ENCODE measurements at regions not wholly inside any gene's neighbourhood (a gene's known extent, or its start where the extent isn't known, plus 50 kb on each side); places are given as distances from the start of the nearest gene placed in this dataset.

DNA sequence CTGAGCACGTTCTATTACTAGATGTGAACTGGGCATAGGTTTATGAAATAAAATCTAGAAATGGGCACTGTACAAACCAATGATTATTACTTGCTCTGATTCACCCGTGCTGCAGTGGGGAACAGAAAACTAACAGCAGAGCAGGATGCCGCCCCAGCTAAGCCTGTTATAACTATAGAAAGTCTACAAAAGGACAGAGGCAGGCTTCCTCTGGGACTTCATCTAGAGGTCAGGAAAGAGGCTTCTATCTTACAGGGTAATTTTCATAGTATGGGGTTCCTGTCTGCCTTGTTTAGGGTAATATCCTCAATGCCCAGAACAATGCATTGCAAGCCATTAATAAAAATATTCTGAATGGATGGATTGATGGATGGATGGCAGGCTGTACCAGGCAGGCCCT lies 177.0 kb upstream of the TBL1XR1 start:
- Histone ChIP-seq H3K36me3 (ENCODE audit: insufficient read depth, low read length) (no peaks in the 10 kb centered on the region), H3K4me1 (ENCODE audit: insufficient read depth, low read length) (no peaks in the 10 kb centered on the region), H3K4me3 (ENCODE audit: low read length) (no peak overlapping the region), H3K9me3 (ENCODE audit: control insufficient read depth in 1 of 2, insufficient read depth in 1 of 2, low read length in 2 of 2) (no peaks in the 10 kb centered on the region), H3K27me3 (ENCODE audit: control insufficient read depth in 1 of 2, insufficient read depth in 2 of 2, low read length in 2 of 2) (no peaks in the 10 kb centered on the region), H3K27ac (ENCODE audit: low read depth in 1 of 2, low read length in 2 of 2) (no peak overlapping the region)
- no peaks in the 10 kb centered on the region for H3K9me3 Mint-ChIP-seq
- H3K27me3 Mint-ChIP-seq: no peaks in the 10 kb centered on the region
- intact Hi-C loops (cut with DNase I, micrococcal nuclease): no loop called here
- H3K4me3 Mint-ChIP-seq: no peak overlapping the region
- no peak overlapping the region for H3K27ac Mint-ChIP-seq
- ChIA-PET POLR2A (interaction anchor here (0.6 kb wide), 1 partner anchor 10 kb away, joined by 4 read pairs; no protein-coding TSS in a partner anchor), CTCF (interaction anchor here (1.4 kb wide), 1 partner anchor 322 kb away, joined by 3 read pairs; no protein-coding TSS in a partner anchor)
- TF ChIP-seq, protein P1, sequence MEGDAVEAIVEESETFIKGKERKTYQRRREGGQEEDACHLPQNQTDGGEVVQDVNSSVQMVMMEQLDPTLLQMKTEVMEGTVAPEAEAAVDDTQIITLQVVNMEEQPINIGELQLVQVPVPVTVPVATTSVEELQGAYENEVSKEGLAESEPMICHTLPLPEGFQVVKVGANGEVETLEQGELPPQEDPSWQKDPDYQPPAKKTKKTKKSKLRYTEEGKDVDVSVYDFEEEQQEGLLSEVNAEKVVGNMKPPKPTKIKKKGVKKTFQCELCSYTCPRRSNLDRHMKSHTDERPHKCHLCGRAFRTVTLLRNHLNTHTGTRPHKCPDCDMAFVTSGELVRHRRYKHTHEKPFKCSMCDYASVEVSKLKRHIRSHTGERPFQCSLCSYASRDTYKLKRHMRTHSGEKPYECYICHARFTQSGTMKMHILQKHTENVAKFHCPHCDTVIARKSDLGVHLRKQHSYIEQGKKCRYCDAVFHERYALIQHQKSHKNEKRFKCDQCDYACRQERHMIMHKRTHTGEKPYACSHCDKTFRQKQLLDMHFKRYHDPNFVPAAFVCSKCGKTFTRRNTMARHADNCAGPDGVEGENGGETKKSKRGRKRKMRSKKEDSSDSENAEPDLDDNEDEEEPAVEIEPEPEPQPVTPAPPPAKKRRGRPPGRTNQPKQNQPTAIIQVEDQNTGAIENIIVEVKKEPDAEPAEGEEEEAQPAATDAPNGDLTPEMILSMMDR (IDR thresholded peaks at IDR 0.05): no peak
- H3K36me3 Mint-ChIP-seq (ENCODE audit: low read depth): no peaks in the 10 kb centered on the region
- H3K4me1 Mint-ChIP-seq (ENCODE audit: low read depth): no peaks in the 10 kb centered on the region
- DNase-seq: no peak
- ATAC-seq (ENCODE audit: poor library complexity): no peak

- Histone ChIP-seq H3K9me3 (ENCODE audit: control insufficient read depth in 1 of 2, insufficient read depth in 1 of 2, low read length in 2 of 2) (no peaks in the 10 kb centered on the region), H3K4me1 (ENCODE audit: insufficient read depth, low read length) (no peaks in the 10 kb centered on the region), H3K36me3 (ENCODE audit: insufficient read depth, low read length) (no peaks in the 10 kb centered on the region), H3K27ac (ENCODE audit: low read depth in 1 of 2, low read length in 2 of 2) (no peak overlapping the region), H3K4me3 (ENCODE audit: low read length) (no peak overlapping the region), H3K27me3 (ENCODE audit: control insufficient read depth in 1 of 2, insufficient read depth in 2 of 2, low read length in 2 of 2) (no peaks in the 10 kb centered on the region)
- TF ChIP-seq, protein P1 (IDR thresholded peaks at IDR 0.05): no peak
- Mint-ChIP-seq H3K27me3 (no peaks in the 10 kb centered on the region), H3K36me3 (ENCODE audit: low read depth) (peaks cover 3% of the 10 kb centered on the region), H3K27ac (no peak overlapping the region), H3K9me3 (peaks cover 3% of the 10 kb centered on the region), H3K4me3 (no peak overlapping the region), H3K4me1 (ENCODE audit: low read depth) (no peaks in the 10 kb centered on the region)
- no peak for ATAC-seq (ENCODE audit: poor library complexity)
- intact Hi-C loops (cut with DNase I, micrococcal nuclease): no loop called here
- ChIA-PET POLR2A (no interaction called here), CTCF (interaction anchor here (1.4 kb wide), 1 partner anchor 323 kb away, joined by 3 read pairs; no protein-coding TSS in a partner anchor)
- DNase-seq: no peak
These were observed 178.0 kb upstream of the TBL1XR1 start for GRCh38 chr3:177375316-177375715.

GRCh38 chr3:177377166-177377565 lies 179.9 kb upstream of the TBL1XR1 start:
- ATAC-seq (ENCODE audit: poor library complexity) (no peak), DNase-seq (no peak)
- intact Hi-C loops (cut with DNase I, micrococcal nuclease): no loop called here
- Histone ChIP-seq H3K9me3 (ENCODE audit: control insufficient read depth in 1 of 2, insufficient read depth in 1 of 2, low read length in 2 of 2) (peaks cover 0 to 5% of the 10 kb centered on the region in 2 experiments), H3K27ac (ENCODE audit: low read depth in 1 of 2, low read length in 2 of 2) (no peak overlapping the region), H3K27me3 (ENCODE audit: control insufficient read depth in 1 of 2, insufficient read depth in 2 of 2, low read length in 2 of 2) (no peaks in the 10 kb centered on the region), H3K36me3 (ENCODE audit: insufficient read depth, low read length) (no peaks in the 10 kb centered on the region), H3K4me3 (ENCODE audit: low read length) (no peak overlapping the region), H3K4me1 (ENCODE audit: insufficient read depth, low read length) (no peaks in the 10 kb centered on the region)
- TF ChIP-seq, protein P1 (IDR thresholded peaks at IDR 0.05): no peak
- Mint-ChIP-seq H3K4me1 (ENCODE audit: low read depth) (no peaks in the 10 kb centered on the region), H3K36me3 (ENCODE audit: low read depth) (peaks cover 4% of the 10 kb centered on the region), H3K27ac (no peak overlapping the region), H3K27me3 (no peaks in the 10 kb centered on the region), H3K4me3 (no peak overlapping the region), H3K9me3 (peaks cover 6% of the 10 kb centered on the region)
- POLR2A ChIA-PET: no interaction called here
- CTCF ChIA-PET: interaction anchor here (1.1 kb wide), 1 partner anchor 11 kb away, joined by 4 read pairs; no protein-coding TSS in a partner anchor
